ENCODE measurements at regions not wholly inside any gene's neighbourhood (a gene's known extent, or its start where the extent isn't known, plus 50 kb on each side); places are given as distances from the start of the nearest gene placed in this dataset.

- peaks cover 6% of the 10 kb centered on the region; the same call in 1 of the 2 replicates for H3K4me1 ChIP-seq (ENCODE audit: insufficient read depth, low read length)
- ChIA-PET POLR2A (ENCODE audit: unreplicated experiment) (no interaction called here), CTCF (no interaction called here)
- no peak for DNase-seq
- peaks cover 83% of the 10 kb centered on the region for H3K79me2 ChIP-seq (ENCODE audit: low read length)
- intact Hi-C loops (cut with micrococcal nuclease): no loop called here
- no peak overlapping the region for H3K4me3 ChIP-seq (ENCODE audit: low read length)
- no peaks in the 10 kb centered on the region for H3K27me3 ChIP-seq (ENCODE audit: low read length)
- no peaks in the 10 kb centered on the region for H3K9me3 ChIP-seq (ENCODE audit: low read length)
- no peak overlapping the region for H3K4me2 ChIP-seq (ENCODE audit: low read length)
- 0 out of 2 replicates have a peak, but pooled peaks cover 8% of the 10 kb centered on the region for H3K36me3 ChIP-seq (ENCODE audit: low read depth, low read length)
- no TSS peak for BruUV-seq (replicated peaks)
- H2AFZ ChIP-seq (ENCODE audit: low read length): no peak overlapping the region
- ATAC-seq: no peak
- peaks cover 33% of the 10 kb centered on the region; the same call in 1 of the 2 replicates for H4K20me1 ChIP-seq (ENCODE audit: low read length)
- no peak overlapping the region for H3K9ac ChIP-seq (ENCODE audit: low read length)
- H3K9me2 ChIP-seq (replicated peaks; ENCODE audit: low read length): no peaks in the 10 kb centered on the region
- H3F3A ChIP-seq (ENCODE audit: low read length, unreplicated experiment): no peaks in the 10 kb centered on the region
- no peak overlapping the region for H3K27ac ChIP-seq (ENCODE audit: low read length)
- TF ChIP-seq EZH2phosphoT487 (IDR thresholded peaks at IDR 0.05; ENCODE audit: borderline replicate concordance, low read length): no peak
- TF ChIP-seq CTCF (conservative IDR thresholded peaks at IDR 0.05; ENCODE audit: low read depth, low read length): no peak
- no peak for TF ChIP-seq EZH2 (IDR thresholded peaks at IDR 0.05; ENCODE audit: low read length, unreplicated experiment)
Observed at GRCh38 chr17:77455111-77455890, 314.5 kb downstream of the SEC14L1 start.

- H3K4me1 ChIP-seq (ENCODE audit: insufficient read depth, low read length): 0 out of 2 replicates have a peak, but pooled peaks cover under 1% of the 10 kb centered on the region
- TF ChIP-seq EZH2phosphoT487 (IDR thresholded peaks at IDR 0.05; ENCODE audit: borderline replicate concordance, low read length) (no peak), EZH2 (IDR thresholded peaks at IDR 0.05; ENCODE audit: low read length, unreplicated experiment) (no peak), CTCF (conservative IDR thresholded peaks at IDR 0.05; ENCODE audit: low read depth, low read length) (no peak)
- intact Hi-C loops (cut with micrococcal nuclease): no loop called here
- 0 out of 2 replicates have a peak, but pooled peaks cover 8% of the 10 kb centered on the region for H3K36me3 ChIP-seq (ENCODE audit: low read depth, low read length)
- BruUV-seq (replicated peaks): no TSS peak
- H3K4me2 ChIP-seq (ENCODE audit: low read length): no peak overlapping the region
- no peaks in the 10 kb centered on the region for H3K27me3 ChIP-seq (ENCODE audit: low read length)
- H2AFZ ChIP-seq (ENCODE audit: low read length): no peak overlapping the region
- peaks cover 27% of the 10 kb centered on the region; the same call in 1 of the 2 replicates for H4K20me1 ChIP-seq (ENCODE audit: low read length)
- H3K9ac ChIP-seq (ENCODE audit: low read length): no peak overlapping the region
- ATAC-seq: no peak
- no peak overlapping the region for H3K27ac ChIP-seq (ENCODE audit: low read length)
- no peak for DNase-seq
- H3K79me2 ChIP-seq (ENCODE audit: low read length): peaks cover 82% of the 10 kb centered on the region
- ChIA-PET CTCF (no interaction called here), POLR2A (ENCODE audit: unreplicated experiment) (no interaction called here)
- H3K9me3 ChIP-seq (ENCODE audit: low read length): no peaks in the 10 kb centered on the region
- H3F3A ChIP-seq (ENCODE audit: low read length, unreplicated experiment): no peaks in the 10 kb centered on the region
- no peak overlapping the region for H3K4me3 ChIP-seq (ENCODE audit: low read length)
- no peaks in the 10 kb centered on the region for H3K9me2 ChIP-seq (replicated peaks; ENCODE audit: low read length)
Observed at GRCh38 chr17:77455891-77456260, 315.1 kb downstream of the SEC14L1 start.

- Histone ChIP-seq H3K36me3 (ENCODE audit: low read depth, low read length) (0 out of 2 replicates have a peak, but pooled peaks cover 8% of the 10 kb centered on the region), H3K27me3 (ENCODE audit: low read length) (no peaks in the 10 kb centered on the region), H3K79me2 (ENCODE audit: low read length) (peaks cover 78% of the 10 kb centered on the region), H3K27ac (ENCODE audit: low read length) (no peak overlapping the region), H3K9ac (ENCODE audit: low read length) (no peak overlapping the region), H2AFZ (ENCODE audit: low read length) (no peak overlapping the region), H3K9me3 (ENCODE audit: low read length) (no peaks in the 10 kb centered on the region), H3K4me1 (ENCODE audit: insufficient read depth, low read length) (no peaks in the 10 kb centered on the region), H3K4me2 (ENCODE audit: low read length) (no peak overlapping the region), H3F3A (ENCODE audit: low read length, unreplicated experiment) (no peaks in the 10 kb centered on the region), H3K9me2 (replicated peaks; ENCODE audit: low read length) (no peaks in the 10 kb centered on the region), H4K20me1 (ENCODE audit: low read length) (peaks cover 27% of the 10 kb centered on the region; the same call in 1 of the 2 replicates), H3K4me3 (ENCODE audit: low read length) (no peak overlapping the region)
- ChIA-PET CTCF (no interaction called here), POLR2A (ENCODE audit: unreplicated experiment) (no interaction called here)
- ATAC-seq: no peak
- no peak for DNase-seq
- no peak for TF ChIP-seq EZH2 (IDR thresholded peaks at IDR 0.05; ENCODE audit: low read length, unreplicated experiment)
- no peak for TF ChIP-seq EZH2phosphoT487 (IDR thresholded peaks at IDR 0.05; ENCODE audit: borderline replicate concordance, low read length)
- TF ChIP-seq CTCF (conservative IDR thresholded peaks at IDR 0.05; ENCODE audit: low read depth, low read length): no peak
- intact Hi-C loops (cut with micrococcal nuclease): no loop called here
- no TSS peak for BruUV-seq (replicated peaks)
Observed at GRCh38 chr17:77456271-77456950, 315.6 kb downstream of the SEC14L1 start.

Data from PC-3 (cell line).